Trophoblast cell (in vitro differentiated cells and primary cell): ENCODE measurements at regions not wholly inside any gene's neighbourhood (a gene's known extent, or its start where the extent isn't known, plus 50 kb on each side); places are given as distances from the start of the nearest gene placed in this dataset.
A peak's percentile ranks its signal among the peaks of the same experiment; 100 is the strongest.

Experiments used
- DNase-seq, 2 donors: peaks; one replicate each; pipeline ENCODE4 v3.0.0-alpha.2; 2016
- H2AFZ ChIP-seq: 2 replicates; pipeline ENCODE4 v1.6.1; 2013; ENCODE audit warnings: low read length, moderate library complexity, mild to moderate bottlenecking; ENCODE audit not compliant: insufficient read depth, poor library complexity
- H2AK5ac ChIP-seq: 2 replicates; pipeline ENCODE4 v1.6.1; 2013; ENCODE audit warnings: mild to moderate bottlenecking, low read length
- H2BK120ac ChIP-seq: 2 replicates; pipeline ENCODE4 v1.6.1; 2013; ENCODE audit warnings: low read length, mild to moderate bottlenecking, moderate library complexity; ENCODE audit not compliant: insufficient read depth, poor library complexity
- H2BK12ac ChIP-seq: 2 replicates; pipeline ENCODE4 v1.6.1; 2013; ENCODE audit warnings: mild to moderate bottlenecking, low read length, moderate library complexity
- H2BK5ac ChIP-seq: 2 replicates; pipeline ENCODE4 v1.6.1; 2013; ENCODE audit warnings: low read length, low read depth, moderate library complexity, mild to moderate bottlenecking; ENCODE audit not compliant: poor library complexity
- H3K14ac ChIP-seq: 2 replicates; pipeline ENCODE4 v1.6.1; 2013; ENCODE audit warnings: mild to moderate bottlenecking, low read length
- H3K18ac ChIP-seq: 2 replicates; pipeline ENCODE4 v1.6.1; 2013; ENCODE audit warnings: mild to moderate bottlenecking, low read length
- H3K23ac ChIP-seq: 2 replicates; pipeline ENCODE4 v1.6.1; 2013; ENCODE audit warnings: low read length
- H3K27ac ChIP-seq: 2 replicates; pipeline ENCODE4 v1.5.1; 2013; ENCODE audit warnings: low read depth, mild to moderate bottlenecking, inconsistent platforms, low read length, moderate library complexity
- H3K27me3 ChIP-seq: 2 replicates; pipeline ENCODE4 v1.6.1; 2013; ENCODE audit warnings: inconsistent platforms, mild to moderate bottlenecking, low read length, moderate library complexity; ENCODE audit not compliant: insufficient read depth
- H3K36me3 ChIP-seq, 2 experiments: 1 replicate in 1 of 2; 2 replicates in 1 of 2; pipeline ENCODE4 v1.6.1; 2013; ENCODE audit warnings: low read length in 2 of 2, mild to moderate bottlenecking in 2 of 2, moderate library complexity in 1 of 2; ENCODE audit not compliant: insufficient read depth in 2 of 2, control insufficient read depth in 1 of 2
- H3K4ac ChIP-seq: 2 replicates; pipeline ENCODE4 v1.6.1; 2013; ENCODE audit warnings: low read depth, mild to moderate bottlenecking, low read length, moderate library complexity
- H3K4me1 ChIP-seq, 2 experiments: 1 replicate in 1 of 2; 2 replicates in 1 of 2; pipeline ENCODE4 v1.6.1; 2013; ENCODE audit warnings: low read length in 2 of 2, mild to moderate bottlenecking in 2 of 2, moderate library complexity in 1 of 2; ENCODE audit not compliant: insufficient read depth in 2 of 2, control insufficient read depth in 1 of 2
- H3K4me2 ChIP-seq: 2 replicates; pipeline ENCODE4 v1.6.1; 2013; ENCODE audit warnings: inconsistent platforms, mild to moderate bottlenecking, low read length, moderate library complexity
- H3K4me3 ChIP-seq: 2 replicates; pipeline ENCODE4 v1.5.1; 2013; ENCODE audit warnings: mild to moderate bottlenecking, low read depth, low read length, inconsistent platforms
- H3K79me1 ChIP-seq: one replicate; pipeline ENCODE4 v1.6.1; 2013; ENCODE audit warnings: low read length
- H3K79me2 ChIP-seq: 2 replicates; pipeline ENCODE4 v1.6.1; 2013; ENCODE audit warnings: low read length, mild to moderate bottlenecking; ENCODE audit not compliant: control insufficient read depth, insufficient read depth, poor library complexity
- H3K9ac ChIP-seq: 2 replicates; pipeline ENCODE4 v1.6.1; 2013; ENCODE audit warnings: mild to moderate bottlenecking, low read length
- H3K9me3 ChIP-seq: 2 replicates; pipeline ENCODE4 v1.6.1; 2013; ENCODE audit warnings: low read depth, mild to moderate bottlenecking, control low read depth, inconsistent platforms, low read length; ENCODE audit not compliant: insufficient read depth
- H4K12ac ChIP-seq: 2 replicates; pipeline ENCODE4 v1.6.1; 2013; ENCODE audit warnings: low read depth, mild to moderate bottlenecking, low read length, moderate library complexity
- H4K8ac ChIP-seq: 2 replicates; pipeline ENCODE4 v1.6.1; 2013; ENCODE audit warnings: low read depth, mild to moderate bottlenecking, low read length, moderate library complexity
- H4K91ac ChIP-seq: one replicate; pipeline ENCODE4 v1.6.1; 2013; ENCODE audit warnings: low read depth, mild to moderate bottlenecking, low read length, moderate library complexity
- WGBS: extraction: QIAGEN DNeasy Blood & Tissue Kit; methylation state at CpG from one replicate; pipeline ENCODE4 v1.1.7; 2013; ENCODE audit warnings: missing lambda C conversion rate; ENCODE audit not compliant: insufficient read length, insufficient coverage; ENCODE audit errors: extremely low coverage; 5-methylcytosine and 5-hydroxymethylcytosine counted together

DNA sequence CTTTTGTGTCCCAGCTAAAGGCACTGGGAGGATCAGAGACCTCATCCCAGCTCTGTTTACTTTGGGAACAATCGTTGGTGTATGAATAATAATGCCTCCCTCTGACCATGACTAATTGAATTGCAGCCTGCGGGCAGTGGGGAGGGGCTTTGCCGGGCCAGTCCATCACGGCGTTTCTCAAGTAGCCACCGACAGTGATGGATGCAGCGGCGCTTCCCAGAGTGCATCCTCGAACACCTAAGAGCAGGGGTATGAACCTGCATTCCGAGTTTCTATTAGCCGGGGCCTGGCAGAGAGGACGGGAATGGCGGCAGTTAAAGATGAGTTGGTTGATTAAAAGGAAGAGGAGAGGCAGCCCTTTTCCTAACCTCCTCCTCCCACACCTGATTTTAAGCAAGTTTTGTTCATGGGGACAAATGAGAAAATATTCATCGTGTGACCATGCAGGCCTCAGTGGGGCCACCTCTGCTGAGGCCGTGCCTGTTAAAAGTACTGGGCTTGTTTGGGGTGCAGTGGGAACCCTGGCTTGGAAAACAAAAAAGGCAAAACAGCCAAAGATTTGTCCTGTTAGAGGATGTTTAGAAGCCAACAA is 154.1 kb downstream of the FOXA2 start:
- no peak overlapping the region for H2BK12ac ChIP-seq
- H3K23ac ChIP-seq = no peak overlapping the region
- H3K18ac ChIP-seq = no peak overlapping the region
- no peak overlapping the region for H4K91ac ChIP-seq
- H4K12ac ChIP-seq = no peak overlapping the region
- H2AFZ ChIP-seq = no peak overlapping the region
- H2BK120ac ChIP-seq = no peak overlapping the region
- no peak overlapping the region for H2AK5ac ChIP-seq
- H2BK5ac ChIP-seq = no peak overlapping the region
- H3K14ac ChIP-seq = no peak overlapping the region
- no peaks in the 10 kb centered on the region for H3K79me1 ChIP-seq
- no peak overlapping the region for H3K4me3 ChIP-seq
- H3K27me3 ChIP-seq = peaks cover 3% of the 10 kb centered on the region
- WGBS = no CpG with 5 or more reads among the region's 15 CpGs
- no peak overlapping the region for H3K4ac ChIP-seq
- peak overlapping the region; percentile 48 for H3K9ac ChIP-seq
- no peak overlapping the region for H3K27ac ChIP-seq
- H3K79me2 ChIP-seq = no peaks in the 10 kb centered on the region
- no peaks in the 10 kb centered on the region for H3K36me3 ChIP-seq
- no peak overlapping the region for H3K4me2 ChIP-seq
- DNase-seq = no peak
- H3K9me3 ChIP-seq = peaks cover 3% of the 10 kb centered on the region
- no peak overlapping the region for H4K8ac ChIP-seq
- no peaks in the 10 kb centered on the region for H3K4me1 ChIP-seq

DNA sequence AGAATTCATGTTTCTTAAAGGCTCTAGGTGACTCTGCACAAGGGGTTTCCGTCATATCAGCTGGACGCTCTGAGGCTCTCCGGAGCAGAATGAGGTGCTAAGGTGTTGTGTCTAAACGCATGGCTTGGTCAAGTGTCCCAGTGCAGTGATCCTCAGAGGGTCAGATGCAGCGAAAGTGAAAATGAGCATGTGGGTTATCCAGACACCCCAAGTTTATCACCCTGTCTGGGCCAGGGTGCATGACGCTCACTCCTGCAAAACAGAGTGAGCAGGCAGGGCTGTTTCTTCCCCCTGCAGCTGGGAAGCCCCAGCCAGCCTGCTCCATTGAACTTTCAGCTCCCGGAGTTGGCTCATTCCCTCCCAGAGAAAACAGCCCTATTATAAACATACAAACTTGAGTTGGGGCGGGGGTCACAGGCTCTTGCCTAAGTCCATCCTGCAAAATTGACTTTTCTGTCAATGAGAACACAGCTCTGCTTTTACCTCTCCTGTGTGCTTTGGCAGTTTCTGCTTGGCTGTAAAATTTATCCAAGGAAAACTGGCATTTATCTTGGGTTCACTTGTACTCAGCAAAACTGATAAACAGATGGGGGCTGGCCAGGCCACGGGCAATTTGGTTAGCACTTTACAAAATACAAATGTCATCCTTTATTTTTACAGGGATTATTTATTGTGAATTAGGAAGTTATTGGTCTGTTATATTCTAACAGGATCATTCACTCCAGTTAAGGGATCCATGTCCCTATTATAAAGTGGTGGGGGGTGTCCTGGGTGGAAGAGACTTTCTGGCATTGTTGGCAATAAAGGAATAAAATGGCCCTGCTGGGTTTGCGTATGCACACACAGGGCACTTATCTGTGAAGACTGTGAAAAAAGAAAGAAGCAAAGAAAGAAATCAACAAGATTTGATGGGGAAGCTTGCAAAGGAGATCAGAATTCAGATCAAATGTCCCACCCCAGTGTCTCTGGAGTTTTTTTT is 154.9 kb downstream of the FOXA2 start:
- H2AFZ ChIP-seq = no peak overlapping the region
- no peak overlapping the region for H3K4me3 ChIP-seq
- H3K4me2 ChIP-seq = no peak overlapping the region
- H3K79me2 ChIP-seq = no peaks in the 10 kb centered on the region
- H3K27ac ChIP-seq = no peak overlapping the region
- H2AK5ac ChIP-seq = no peak overlapping the region
- peaks cover 3% of the 10 kb centered on the region for H3K27me3 ChIP-seq
- no peak overlapping the region for H2BK120ac ChIP-seq
- H2BK12ac ChIP-seq = no peak overlapping the region
- H4K91ac ChIP-seq = no peak overlapping the region
- no CpG with 5 or more reads among the region's 10 CpGs for WGBS
- H4K12ac ChIP-seq = no peak overlapping the region
- H4K8ac ChIP-seq = no peak overlapping the region
- H3K18ac ChIP-seq = no peak overlapping the region
- H3K23ac ChIP-seq = no peak overlapping the region
- H3K9ac ChIP-seq = no peak overlapping the region
- H3K4me1 ChIP-seq = no peaks in the 10 kb centered on the region
- H2BK5ac ChIP-seq = no peak overlapping the region
- no peak overlapping the region for H3K14ac ChIP-seq
- no peaks in the 10 kb centered on the region for H3K36me3 ChIP-seq
- H3K79me1 ChIP-seq = no peaks in the 10 kb centered on the region
- peaks cover 2% of the 10 kb centered on the region for H3K9me3 ChIP-seq
- no peak overlapping the region for H3K4ac ChIP-seq
- no peak for DNase-seq

DNA sequence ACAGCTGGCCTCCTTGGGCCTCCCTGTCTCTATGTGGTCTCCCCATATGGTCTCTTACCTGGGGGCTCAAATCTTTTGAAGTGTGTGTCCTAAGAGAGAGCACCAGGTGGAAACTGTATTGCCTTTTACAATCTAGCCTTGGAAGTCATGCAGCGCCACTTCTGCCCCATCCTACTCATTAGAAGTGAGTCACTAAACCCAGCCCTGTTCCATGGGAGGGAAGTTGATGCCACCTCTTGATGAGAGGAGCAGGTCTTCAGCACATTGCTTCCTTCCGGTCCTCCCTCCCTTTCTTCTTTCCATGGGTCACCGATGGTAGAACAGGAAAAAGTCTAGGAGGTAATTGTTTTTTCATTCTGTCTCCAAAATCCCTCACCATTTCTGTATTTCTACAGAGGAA is 156.3 kb downstream of the FOXA2 start:
- Histone ChIP-seq H3K79me1 (no peaks in the 10 kb centered on the region), H3K36me3 (no peaks in the 10 kb centered on the region), H3K23ac (peak overlapping the region; percentile 85), H3K4me3 (no peak overlapping the region), H4K91ac (no peak overlapping the region), H2BK12ac (no peak overlapping the region), H3K79me2 (no peaks in the 10 kb centered on the region), H3K27me3 (peaks cover 3% of the 10 kb centered on the region), H4K8ac (no peak overlapping the region), H3K18ac (no peak overlapping the region), H3K9me3 (no peaks in the 10 kb centered on the region), H2AK5ac (no peak overlapping the region), H3K4me2 (no peak overlapping the region), H4K12ac (no peak overlapping the region), H3K4ac (no peak overlapping the region), H3K4me1 (no peaks in the 10 kb centered on the region), H3K27ac (no peak overlapping the region), H2BK5ac (no peak overlapping the region), H2BK120ac (no peak overlapping the region), H3K9ac (no peak overlapping the region), H2AFZ (no peak overlapping the region), H3K14ac (no peak overlapping the region)
- no peak for DNase-seq
- WGBS = no CpG with 5 or more reads among the region's 3 CpGs

DNA sequence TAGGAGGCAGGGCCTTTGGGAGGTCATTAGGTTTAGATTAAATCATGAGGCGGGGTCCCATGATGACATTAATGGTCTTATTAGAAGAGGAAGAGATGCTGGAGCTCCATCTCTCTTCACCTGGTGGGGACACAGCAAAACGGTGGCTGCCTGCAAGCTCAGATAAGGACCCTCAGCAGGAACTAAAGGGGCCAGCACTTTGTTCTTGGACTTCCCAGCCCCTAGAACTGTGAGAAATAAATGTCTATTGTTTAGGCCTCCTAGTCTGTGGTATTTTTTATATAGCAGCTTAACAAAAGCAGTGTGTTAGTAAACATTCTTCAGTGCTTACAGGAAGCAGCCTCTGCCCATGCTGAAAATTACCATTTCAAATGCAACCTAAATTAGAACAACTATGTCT is 157.6 kb downstream of the FOXA2 start:
- H4K12ac ChIP-seq = no peak overlapping the region
- no peak overlapping the region for H2BK12ac ChIP-seq
- no peaks in the 10 kb centered on the region for H3K4me1 ChIP-seq
- H2AK5ac ChIP-seq = no peak overlapping the region
- no peak overlapping the region for H4K8ac ChIP-seq
- no peak overlapping the region for H3K9ac ChIP-seq
- H2AFZ ChIP-seq = no peak overlapping the region
- H2BK120ac ChIP-seq = no peak overlapping the region
- no peaks in the 10 kb centered on the region for H3K79me2 ChIP-seq
- WGBS = no CpG with 5 or more reads among the region's 2 CpGs
- H3K9me3 ChIP-seq = no peaks in the 10 kb centered on the region
- no peak overlapping the region for H3K14ac ChIP-seq
- H3K36me3 ChIP-seq = no peaks in the 10 kb centered on the region
- H3K4me3 ChIP-seq = no peak overlapping the region
- no peaks in the 10 kb centered on the region for H3K79me1 ChIP-seq
- DNase-seq = no peak
- H3K4me2 ChIP-seq = no peak overlapping the region
- H4K91ac ChIP-seq = no peak overlapping the region
- H3K4ac ChIP-seq = no peak overlapping the region
- H3K23ac ChIP-seq = no peak overlapping the region
- H3K27me3 ChIP-seq = peaks cover 3% of the 10 kb centered on the region
- H3K27ac ChIP-seq = no peak overlapping the region
- no peak overlapping the region for H2BK5ac ChIP-seq
- no peak overlapping the region for H3K18ac ChIP-seq
